OCI-LY1 (cell line): ENCODE measurements at regions not wholly inside any gene's neighbourhood (a gene's known extent, or its start where the extent isn't known, plus 50 kb on each side); places are given as distances from the start of the nearest gene placed in this dataset.

Source experiments
- CTCF ChIP-seq: fragments of 200-600 bp; sonication (generic), shearing (Covaris generic); IDR thresholded peaks from 2 replicates; pipeline ENCODE4 v1.5.1; 2017; ENCODE audit warnings: mild to moderate bottlenecking, antibody characterized with exemption, low read length, moderate library complexity, mixed read lengths
- EZH2 ChIP-seq: fragments of 200-600 bp; sonication (generic), shearing (Covaris generic); IDR thresholded peaks from 2 replicates; pipeline ENCODE4 v1.8.0; 2017; ENCODE audit warnings: borderline replicate concordance, mixed run types, mild to moderate bottlenecking, antibody characterized with exemption, low read length, moderate library complexity, mixed read lengths

GRCh38 chr7:16066805-16067459 is 354.4 kb downstream of the CRPPA start:
- TF ChIP-seq CTCF (no peak), EZH2 (no peak)
